A549 (cell line): ENCODE measurements at regions not wholly inside any gene's neighbourhood (a gene's known extent, or its start where the extent isn't known, plus 50 kb on each side); places are given as distances from the start of the nearest gene placed in this dataset.
"Not testable (repeated sequence)": the region's sequence is repeated elsewhere in the genome, so short reads cannot be mapped to it uniquely, and the experiment has no call there.

Experiments
- ATAC-seq, 2 experiments: fragments of 200-7000 bp in 1 of 2; fragments of >200 bp in 1 of 2; cut with Nextera tagmentation in 1 of 2; cut with Tn5 transposase in 1 of 2; 3 replicates each; pipeline versions ENCODE4 v1.8.0 to v1.9.1; 2018 to 2020; ENCODE audit warnings: mild to moderate bottlenecking in 1 of 2, moderate library complexity in 1 of 2
- CTCF ChIA-PET: fragments of 300-600 bp; sonication (Branson Sonifier 250); formaldehyde crosslinking; extraction: SDS; loops from one replicate; lab custom pipeline; 2021; ENCODE audit warnings: antibody characterized with exemption, inconsistent platforms; lab: Yijun Ruan, JAX
- POLR2A ChIA-PET: fragments of 350-600 bp; formaldehyde crosslinking; extraction: SDS; loops from one replicate; lab custom pipeline; 2021; ENCODE audit warnings: antibody characterized with exemption, inconsistent platforms; lab: Yijun Ruan, JAX
- DNase-seq, 2 experiments: peaks; one replicate each; pipeline versions ENCODE4 v3.0.0 to v3.0.0-alpha.2; 2011 to 2016; ENCODE audit warnings: low read depth in 1 of 2, low spot score in 1 of 2
- FAIRE-seq: peaks from 2 replicates; lab custom pipeline; 2011; peaks lifted over from hg19 to GRCh38; lab: Jason Lieb, UNC
- H3K27ac ChIP-seq, 2 experiments: fragments of >200 bp; sonication (Bioruptor Twin); formaldehyde crosslinking; 3 replicates each; pipeline ENCODE4 v1.5.1; 2016 to 2017
- H3K4me1 ChIP-seq: fragments of >200 bp; sonication (Bioruptor Twin); formaldehyde crosslinking; 3 replicates; pipeline ENCODE4 v1.6.1; 2016
- H3K4me2 ChIP-seq: fragments of >200 bp; sonication (Bioruptor Twin); formaldehyde crosslinking; 3 replicates; pipeline ENCODE4 v1.6.1; 2016
- H3K4me3 ChIP-seq: fragments of >200 bp; sonication (Bioruptor Twin); formaldehyde crosslinking; 3 replicates; pipeline ENCODE4 v1.5.1; 2016
- H3K9me3 ChIP-seq: fragments of >200 bp; sonication (Bioruptor Twin); formaldehyde crosslinking; 3 replicates; pipeline ENCODE4 v1.6.1; 2016
- CBX8 ChIP-seq: fragments of 200-600 bp; sonication (generic); IDR thresholded peaks from 2 replicates; pipeline ENCODE4 v1.6.1; 2016
- CHD2 ChIP-seq: fragments of 150-350 bp; IDR thresholded peaks from 2 replicates; pipeline ENCODE4 v1.6.1; 2014; ENCODE audit warnings: low read length; ENCODE audit not compliant: partially characterized antibody
- CHD4 ChIP-seq: fragments of 200-600 bp; sonication (generic); IDR thresholded peaks from 2 replicates; pipeline ENCODE4 v1.6.1; 2016; ENCODE audit warnings: antibody characterized with exemption, mild to moderate bottlenecking, borderline replicate concordance
- E2F6 ChIP-seq: IDR thresholded peaks from 2 replicates; pipeline ENCODE4 v1.6.1; 2012; ENCODE audit warnings: low read depth, borderline replicate concordance
- ESRRA ChIP-seq: fragments of 150-350 bp; IDR thresholded peaks from 2 replicates; pipeline ENCODE4 v1.6.1; 2014; ENCODE audit warnings: mild to moderate bottlenecking, low read length, borderline replicate concordance
- FOXS1 ChIP-seq: fragments of 250-450 bp; sonication (Bioruptor Pico); IDR thresholded peaks from 2 replicates; pipeline ENCODE4 v1.5.0; 2020; ENCODE audit warnings: mild to moderate bottlenecking, moderate library complexity
- GATA3 ChIP-seq: IDR thresholded peaks from 2 replicates; pipeline ENCODE4 v1.6.1; 2012; ENCODE audit warnings: borderline replicate concordance
- HDAC2 ChIP-seq: fragments of 200-600 bp; sonication (generic); IDR thresholded peaks from 2 replicates; pipeline ENCODE4 v1.6.1; 2016
- HES2 ChIP-seq: fragments of >200 bp; sonication (Bioruptor Twin); formaldehyde crosslinking; IDR thresholded peaks from 2 replicates; pipeline ENCODE4 v1.6.1; 2016
- HOXB13 ChIP-seq: fragments of 250-450 bp; sonication (Bioruptor Pico); IDR thresholded peaks from 2 replicates; pipeline ENCODE4 v1.5.0; 2020; ENCODE audit warnings: low read depth, mild to moderate bottlenecking, moderate library complexity
- JUN ChIP-seq, 2 experiments: fragments of >200 bp; sonication (Bioruptor Twin); formaldehyde crosslinking; IDR thresholded peaks; 2 replicates in 1 of 2; 3 replicates in 1 of 2; pipeline ENCODE4 v1.6.1; 2016 to 2017
- NFE2L2 ChIP-seq: fragments of 150-350 bp; conservative IDR thresholded peaks from 2 replicates; pipeline ENCODE4 v1.6.1; 2014; ENCODE audit warnings: low read length
- NPAS2 ChIP-seq: fragments of 250-450 bp; sonication (Bioruptor Pico); IDR thresholded peaks from 2 replicates; pipeline ENCODE4 v1.8.0; 2022; ENCODE audit warnings: mild to moderate bottlenecking, moderate library complexity, borderline replicate concordance
- REST ChIP-seq: fragments of 200-600 bp; sonication (generic); IDR thresholded peaks from 2 replicates; pipeline ENCODE4 v1.6.1; 2016; ENCODE audit warnings: antibody characterized with exemption, mild to moderate bottlenecking, moderate library complexity
- SREBF2 ChIP-seq: fragments of 450-650 bp; IDR thresholded peaks from 2 replicates; pipeline ENCODE4 v1.6.1; 2014; ENCODE audit warnings: mild to moderate bottlenecking, moderate library complexity
- ZC3H11A ChIP-seq: fragments of 450-650 bp; IDR thresholded peaks from 2 replicates; pipeline ENCODE4 v1.6.1; 2014; ENCODE audit warnings: antibody characterized with exemption, mild to moderate bottlenecking
- ZFP36 ChIP-seq: fragments of 450-650 bp; IDR thresholded peaks from 2 replicates; pipeline ENCODE4 v1.6.1; 2014; ENCODE audit warnings: borderline replicate concordance; ENCODE audit not compliant: partially characterized antibody
- ZNF302 ChIP-seq: fragments of 250-450 bp; sonication (Bioruptor Pico); IDR thresholded peaks from 2 replicates; pipeline ENCODE4 v1.9.0; 2021; ENCODE audit warnings: inconsistent platforms, mild to moderate bottlenecking, moderate library complexity
- WGBS: methylation state at CpG from one replicate; pipeline ENCODE4 v1.1.6; 2017; ENCODE audit errors: missing lambda C conversion rate; 5-methylcytosine and 5-hydroxymethylcytosine counted together
- TF ChIP-seq, protein P1 (sequence below): IDR thresholded peaks from 2 replicates; pipeline ENCODE4 v1.6.1; 2012
- TF ChIP-seq, protein P2 (sequence below): fragments of 150-350 bp; IDR thresholded peaks from 2 replicates; pipeline ENCODE4 v1.6.1; 2014; ENCODE audit warnings: low read depth, mild to moderate bottlenecking, low read length

- ChIA-PET CTCF (no interaction called here), POLR2A (no interaction called here)
- FAIRE-seq: no peak
- TF ChIP-seq NPAS2 (no peak), CHD2 (no peak), ZC3H11A (no peak), E2F6 (no peak), JUN (IDR thresholded peaks at IDR 0.05) (no peak), CHD4 (no peak), CBX8 (no peak), FOXS1 (no peak)
- TF ChIP-seq, protein P1, sequence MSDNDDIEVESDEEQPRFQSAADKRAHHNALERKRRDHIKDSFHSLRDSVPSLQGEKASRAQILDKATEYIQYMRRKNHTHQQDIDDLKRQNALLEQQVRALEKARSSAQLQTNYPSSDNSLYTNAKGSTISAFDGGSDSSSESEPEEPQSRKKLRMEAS: no peak
- TF ChIP-seq, protein P2, sequence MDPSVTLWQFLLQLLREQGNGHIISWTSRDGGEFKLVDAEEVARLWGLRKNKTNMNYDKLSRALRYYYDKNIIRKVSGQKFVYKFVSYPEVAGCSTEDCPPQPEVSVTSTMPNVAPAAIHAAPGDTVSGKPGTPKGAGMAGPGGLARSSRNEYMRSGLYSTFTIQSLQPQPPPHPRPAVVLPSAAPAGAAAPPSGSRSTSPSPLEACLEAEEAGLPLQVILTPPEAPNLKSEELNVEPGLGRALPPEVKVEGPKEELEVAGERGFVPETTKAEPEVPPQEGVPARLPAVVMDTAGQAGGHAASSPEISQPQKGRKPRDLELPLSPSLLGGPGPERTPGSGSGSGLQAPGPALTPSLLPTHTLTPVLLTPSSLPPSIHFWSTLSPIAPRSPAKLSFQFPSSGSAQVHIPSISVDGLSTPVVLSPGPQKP: no peak
- H3K4me3 ChIP-seq: no peak overlapping the region
- no peak overlapping the region for H3K27ac ChIP-seq
- H3K4me2 ChIP-seq: no peak overlapping the region
- no peaks in the 10 kb centered on the region for H3K9me3 ChIP-seq
- 4% methylated on average over 1 of the region's 1 CpG for WGBS
- no peaks in the 10 kb centered on the region for H3K4me1 ChIP-seq
- ATAC-seq: no peak
- DNase-seq: no peak
Measured at GRCh38 chr14:46136456-46136855, 515.1 kb downstream of the RPL10L start.

DNA sequence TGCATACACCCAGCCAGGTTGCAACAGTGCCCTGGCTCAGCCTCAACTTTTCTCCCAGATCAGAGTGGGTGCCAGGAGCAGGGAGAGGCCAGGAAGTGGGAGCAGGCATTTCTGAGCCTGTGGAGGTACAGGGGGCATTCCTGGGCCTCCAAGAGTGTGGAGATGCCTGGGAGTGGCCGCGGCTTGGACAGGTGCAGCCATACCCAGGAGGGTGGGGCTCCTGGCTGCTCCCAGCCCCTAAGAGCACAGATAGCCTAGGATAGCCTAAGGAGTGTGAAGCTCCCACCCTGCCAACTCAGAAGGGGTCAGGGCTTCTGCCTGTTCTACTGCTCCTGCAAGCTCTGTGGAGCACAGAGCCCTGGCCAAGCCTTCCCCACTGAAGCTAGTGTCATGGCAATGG is 543.4 kb downstream of the RPL10L start:
- Histone ChIP-seq H3K9me3 (peaks cover 3% of the 10 kb centered on the region; the same call in 1 of the 3 replicates), H3K4me3 (no peak overlapping the region), H3K4me2 (no peak overlapping the region), H3K27ac (no peak overlapping the region), H3K4me1 (no peaks in the 10 kb centered on the region)
- 0% methylated on average over 2 of the region's 2 CpGs for WGBS
- TF ChIP-seq ESRRA (no peak), GATA3 (no peak), CHD4 (no peak), HDAC2 (no peak), HOXB13 (no peak), ZNF302 (CRISPR knock-in tag) (no peak)
- ATAC-seq (no peak), FAIRE-seq (no peak), DNase-seq (no peak)
- ChIA-PET CTCF (no interaction called here), POLR2A (no interaction called here)

GRCh38 chr14:46100901-46101300 is 550.7 kb downstream of the RPL10L start:
- WGBS: 13% methylated on average over 6 of the region's 8 CpGs
- ATAC-seq, DNase-seq, CTCF ChIA-PET, H3K4me2 ChIP-seq, H3K4me1 ChIP-seq, FAIRE-seq, H3K27ac ChIP-seq, H3K4me3 ChIP-seq, POLR2A ChIA-PET, H3K9me3 ChIP-seq: not testable (repeated sequence)

- no peak overlapping the region for H3K4me3 ChIP-seq
- TF ChIP-seq NFE2L2: no peak
- no peak for TF ChIP-seq ZFP36
- no peak for TF ChIP-seq GATA3
- no peak for TF ChIP-seq HES2
- TF ChIP-seq REST: no peak
- no peak for TF ChIP-seq SREBF2
- TF ChIP-seq CHD2: no peak
- H3K4me2 ChIP-seq: no peak overlapping the region
- 1% methylated on average over 3 of the region's 3 CpGs for WGBS
- CTCF ChIA-PET: no interaction called here
- no peaks in the 10 kb centered on the region for H3K4me1 ChIP-seq
- no peak for DNase-seq
- FAIRE-seq: no peak
- ATAC-seq: no peak
- 0 out of 3 replicates have a peak, but pooled peaks cover 3% of the 10 kb centered on the region for H3K9me3 ChIP-seq
- H3K27ac ChIP-seq: no peak overlapping the region
- POLR2A ChIA-PET: no interaction called here
Measured at GRCh38 chr14:46091819-46092218, 559.8 kb downstream of the RPL10L start.
